GM06990 (cell line): ENCODE measurements at regions not wholly inside any gene's neighbourhood (a gene's known extent, or its start where the extent isn't known, plus 50 kb on each side); places are given as distances from the start of the nearest gene placed in this dataset.

ENCODE experiments used
- DNase-seq: peaks from one replicate; pipeline ENCODE4 v3.0.0-alpha.2; 2011; ENCODE audit not compliant: insufficient read length; ENCODE audit errors: extremely low read depth
- H3K27me3 ChIP-seq: replicated peaks from 2 replicates; pipeline ENCODE4 v1.6.0; 2011; ENCODE audit warnings: low read length; ENCODE audit not compliant: control insufficient read depth, insufficient read depth
- H3K36me3 ChIP-seq: 2 replicates; pipeline ENCODE4 v1.5.1; 2011; ENCODE audit warnings: low read length; ENCODE audit not compliant: control insufficient read depth, insufficient read depth
- H3K4me3 ChIP-seq: replicated peaks from 2 replicates; pipeline ENCODE4 v1.5.1; 2011; ENCODE audit warnings: low read depth, mild to moderate bottlenecking, control low read depth, low read length
- TF ChIP-seq, protein P1 (sequence below): IDR thresholded peaks from 2 replicates; pipeline ENCODE4 v1.5.1; 2011; ENCODE audit warnings: low read length, control low read depth, mild to moderate bottlenecking, inconsistent platforms; ENCODE audit not compliant: insufficient read depth, poor library complexity, severe bottlenecking

DNA sequence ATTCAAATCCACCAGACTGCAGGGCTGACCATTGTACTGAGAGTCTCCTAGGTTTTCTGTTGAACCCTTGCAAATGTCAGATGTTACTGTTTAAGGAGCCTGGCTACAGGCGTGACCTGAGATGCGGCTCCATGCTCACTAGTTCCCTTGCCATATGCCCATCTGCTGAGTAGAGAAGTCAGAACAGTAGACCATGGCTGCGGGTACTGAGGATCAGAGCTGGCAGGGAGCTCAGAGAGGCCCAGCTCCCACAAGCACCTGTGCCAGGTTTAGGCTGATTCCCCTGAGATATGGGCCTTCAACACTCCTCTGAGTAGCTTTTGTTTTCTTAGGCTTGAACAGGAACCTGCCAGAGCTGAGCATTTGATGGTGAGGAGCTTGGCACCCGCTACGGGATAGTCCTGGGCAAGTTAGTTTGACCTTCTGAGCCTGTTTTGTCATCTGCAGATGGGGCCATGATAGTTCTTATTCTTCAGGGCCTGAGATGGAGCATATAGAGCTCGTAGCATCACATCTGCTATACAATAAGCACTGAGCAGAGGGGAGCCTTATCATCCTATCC, 83.7 kb downstream of the BOD1 start:
- H3K4me3 ChIP-seq: no peak overlapping the region
- no peaks in the 10 kb centered on the region for H3K27me3 ChIP-seq
- TF ChIP-seq, protein P1, sequence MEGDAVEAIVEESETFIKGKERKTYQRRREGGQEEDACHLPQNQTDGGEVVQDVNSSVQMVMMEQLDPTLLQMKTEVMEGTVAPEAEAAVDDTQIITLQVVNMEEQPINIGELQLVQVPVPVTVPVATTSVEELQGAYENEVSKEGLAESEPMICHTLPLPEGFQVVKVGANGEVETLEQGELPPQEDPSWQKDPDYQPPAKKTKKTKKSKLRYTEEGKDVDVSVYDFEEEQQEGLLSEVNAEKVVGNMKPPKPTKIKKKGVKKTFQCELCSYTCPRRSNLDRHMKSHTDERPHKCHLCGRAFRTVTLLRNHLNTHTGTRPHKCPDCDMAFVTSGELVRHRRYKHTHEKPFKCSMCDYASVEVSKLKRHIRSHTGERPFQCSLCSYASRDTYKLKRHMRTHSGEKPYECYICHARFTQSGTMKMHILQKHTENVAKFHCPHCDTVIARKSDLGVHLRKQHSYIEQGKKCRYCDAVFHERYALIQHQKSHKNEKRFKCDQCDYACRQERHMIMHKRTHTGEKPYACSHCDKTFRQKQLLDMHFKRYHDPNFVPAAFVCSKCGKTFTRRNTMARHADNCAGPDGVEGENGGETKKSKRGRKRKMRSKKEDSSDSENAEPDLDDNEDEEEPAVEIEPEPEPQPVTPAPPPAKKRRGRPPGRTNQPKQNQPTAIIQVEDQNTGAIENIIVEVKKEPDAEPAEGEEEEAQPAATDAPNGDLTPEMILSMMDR: no peak
- no peak for DNase-seq
- H3K36me3 ChIP-seq: no peaks in the 10 kb centered on the region

DNA sequence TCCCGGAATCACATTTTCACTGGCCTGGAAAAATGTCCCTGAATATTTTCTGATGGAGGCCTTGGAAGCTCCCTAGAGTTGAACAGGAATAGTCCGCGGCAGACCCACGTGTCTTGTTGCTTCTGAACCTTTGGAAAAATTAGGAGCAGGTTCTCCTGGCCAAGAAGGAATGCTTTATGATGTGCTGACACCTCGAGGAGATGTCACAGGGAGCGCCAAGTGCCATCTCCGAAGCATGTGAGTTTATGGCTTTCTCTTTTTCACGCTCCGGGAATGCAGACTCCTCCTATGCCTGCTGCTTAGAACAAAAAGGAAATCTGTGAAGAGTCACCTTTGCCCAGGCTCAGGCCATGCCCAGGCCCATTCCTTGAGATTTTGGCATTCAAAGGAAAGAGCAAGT, 84.6 kb downstream of the BOD1 start:
- TF ChIP-seq, protein P1: no peak
- no peak for DNase-seq
- no peaks in the 10 kb centered on the region for H3K27me3 ChIP-seq
- no peak overlapping the region for H3K4me3 ChIP-seq
- H3K36me3 ChIP-seq: no peaks in the 10 kb centered on the region

DNA sequence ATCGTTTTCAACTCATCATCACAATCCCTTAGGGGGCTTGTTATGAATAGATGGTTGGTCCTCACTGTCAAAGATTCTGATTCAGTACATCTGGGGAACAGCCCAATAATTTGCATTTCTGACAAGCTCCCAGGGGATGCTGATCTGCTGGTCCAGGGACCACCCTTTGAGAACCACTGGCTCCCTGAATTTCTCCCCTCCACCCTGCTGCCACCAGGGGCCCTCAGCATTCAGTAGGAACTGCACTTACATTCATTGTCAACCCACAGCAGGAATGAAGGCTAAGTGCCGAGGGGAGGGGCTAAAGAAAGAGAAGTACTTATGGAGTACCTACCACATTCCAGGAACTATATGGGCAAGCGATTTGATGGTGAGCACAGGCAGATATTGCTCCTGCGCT, 85.9 kb downstream of the BOD1 start:
- DNase-seq: no peak
- Histone ChIP-seq H3K36me3 (no peaks in the 10 kb centered on the region), H3K4me3 (no peak overlapping the region), H3K27me3 (no peaks in the 10 kb centered on the region)
- TF ChIP-seq, protein P1: peak; percentile 60

DNA sequence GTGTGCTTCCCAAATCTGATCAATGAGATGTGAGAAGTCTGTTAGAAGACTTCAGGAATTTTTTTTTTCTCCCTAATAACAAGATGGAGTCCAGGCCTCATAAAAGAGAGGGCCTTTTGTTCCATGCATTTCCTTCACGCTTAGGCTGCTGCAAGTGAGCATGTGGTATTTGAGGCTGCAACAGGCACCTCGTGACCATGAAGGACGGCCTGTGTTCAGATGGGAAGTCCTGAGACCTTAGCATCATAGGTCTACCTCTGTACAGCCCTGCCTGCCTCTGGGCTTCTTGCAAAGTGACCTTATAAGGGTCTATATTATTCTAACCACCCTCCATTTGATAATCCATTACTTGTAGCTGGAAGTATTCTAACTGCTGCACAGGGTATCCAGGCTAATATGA, 86.6 kb downstream of the BOD1 start:
- TF ChIP-seq, protein P1: no peak

DNA sequence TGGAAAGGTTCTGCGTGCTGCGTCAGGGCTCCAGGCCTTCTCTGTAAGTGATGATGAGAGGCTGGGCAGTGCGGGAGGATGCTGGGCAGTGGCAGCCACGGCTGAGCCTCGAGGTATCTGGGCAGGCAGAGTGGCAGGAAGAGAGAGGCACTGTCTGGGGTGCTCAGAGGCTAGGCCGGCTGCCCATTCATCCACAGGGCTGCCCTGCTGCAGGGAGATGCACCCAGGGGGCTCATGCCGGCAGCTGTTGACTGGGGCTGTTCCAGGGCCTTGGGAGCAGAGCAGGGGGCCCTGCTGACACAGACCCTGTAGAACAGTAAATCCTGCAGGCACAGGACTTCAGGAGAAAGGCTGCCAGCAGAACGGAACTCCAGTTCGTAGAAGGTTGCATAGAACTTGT, 88.8 kb downstream of the BOD1 start:
- TF ChIP-seq, protein P1: no peak
- DNase-seq: no peak
- no peak overlapping the region for H3K4me3 ChIP-seq
- no peaks in the 10 kb centered on the region for H3K36me3 ChIP-seq
- H3K27me3 ChIP-seq: no peaks in the 10 kb centered on the region

More for the DNA sequence above, 86.6 kb downstream of the BOD1 start:
- DNase-seq: no peak
- Histone ChIP-seq H3K4me3 (no peak overlapping the region), H3K36me3 (no peaks in the 10 kb centered on the region), H3K27me3 (no peaks in the 10 kb centered on the region)

DNA sequence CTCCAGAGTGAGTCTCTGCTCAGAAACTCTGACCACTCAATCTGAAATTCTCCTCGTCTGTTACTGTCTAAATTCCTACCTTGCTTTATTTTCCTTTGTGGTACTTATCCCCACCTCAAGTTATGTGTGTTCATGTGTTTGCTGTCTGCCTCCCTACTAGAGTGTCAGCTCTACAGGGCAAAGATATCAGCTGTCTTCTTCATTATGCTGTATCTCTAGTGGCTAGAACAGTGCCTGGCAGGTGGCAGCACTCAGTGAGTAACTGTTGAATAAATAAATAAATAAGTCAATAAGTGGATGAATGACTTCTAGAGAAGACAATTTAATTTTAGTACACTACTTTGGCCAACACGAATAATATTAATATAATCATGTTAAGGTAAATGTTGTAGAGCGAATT, 92.3 kb downstream of the BOD1 start:
- no peaks in the 10 kb centered on the region for H3K36me3 ChIP-seq
- TF ChIP-seq, protein P1: no peak
- H3K4me3 ChIP-seq: no peak overlapping the region
- H3K27me3 ChIP-seq: no peaks in the 10 kb centered on the region
- DNase-seq: no peak
